Fibroblast of lung (primary cell): ENCODE measurements at regions not wholly inside any gene's neighbourhood (a gene's known extent, or its start where the extent isn't known, plus 50 kb on each side); places are given as distances from the start of the nearest gene placed in this dataset.
"Not testable (repeated sequence)": the region's sequence is repeated elsewhere in the genome, so short reads cannot be mapped to it uniquely, and the experiment has no call there.

ENCODE experiments used
- DNase-seq, 2 donors: peaks; one replicate each; pipeline versions ENCODE4 v3.0.0 to v3.0.0-alpha.2; 2010; ENCODE audit warnings: low read depth in 2 of 2
- H2AFZ ChIP-seq: 2 replicates; pipeline ENCODE4 v1.5.1; 2012; ENCODE audit warnings: low read length, control low read depth, inconsistent platforms
- H3K27ac ChIP-seq: 2 replicates; pipeline ENCODE4 v1.5.1; 2011; ENCODE audit warnings: low read length, control low read depth; ENCODE audit not compliant: insufficient read depth
- H3K27me3 ChIP-seq: 2 replicates; pipeline ENCODE4 v1.5.1; 2011; ENCODE audit warnings: mild to moderate bottlenecking, low read length; ENCODE audit not compliant: control insufficient read depth, insufficient read depth
- H3K36me3 ChIP-seq: 2 replicates; pipeline ENCODE4 v1.5.1; 2011; ENCODE audit warnings: low read length; ENCODE audit not compliant: control insufficient read depth, insufficient read depth
- H3K4me1 ChIP-seq: 2 replicates; pipeline ENCODE4 v1.5.1; 2011; ENCODE audit warnings: low read length; ENCODE audit not compliant: control insufficient read depth, insufficient read depth; ENCODE audit errors: extremely low read depth
- H3K4me2 ChIP-seq: 2 replicates; pipeline ENCODE4 v1.5.1; 2011; ENCODE audit warnings: low read length, control low read depth; ENCODE audit not compliant: insufficient read depth; ENCODE audit errors: extremely low read depth
- H3K4me3 ChIP-seq, 4 experiments: fragments of 200-600 bp in 1 of 4; sonication (generic) in 1 of 4; replicated peaks in 1 of 4; 2 replicates each; pipeline ENCODE4 v1.5.1; 2011 to 2016; ENCODE audit warnings: low read length in 4 of 4, low read depth in 3 of 4, mild to moderate bottlenecking in 3 of 4, control low read depth in 2 of 4, inconsistent platforms in 1 of 4, mixed read lengths in 1 of 4; ENCODE audit not compliant: insufficient read depth in 1 of 4; ENCODE audit errors: control extremely low read depth in 1 of 4
- H3K79me2 ChIP-seq: 2 replicates; pipeline ENCODE4 v1.5.1; 2012; ENCODE audit warnings: mild to moderate bottlenecking, low read length, inconsistent platforms; ENCODE audit not compliant: control insufficient read depth, insufficient read depth
- H3K9ac ChIP-seq: 2 replicates; pipeline ENCODE4 v1.5.1; 2011; ENCODE audit warnings: mild to moderate bottlenecking, low read length, control low read depth; ENCODE audit not compliant: insufficient read depth
- H3K9me3 ChIP-seq: 2 replicates; pipeline ENCODE4 v1.5.1; 2012; ENCODE audit warnings: low read depth, low read length; ENCODE audit not compliant: control insufficient read depth, insufficient read depth
- H4K20me1 ChIP-seq: 2 replicates; pipeline ENCODE4 v1.5.1; 2011; ENCODE audit warnings: low read length; ENCODE audit not compliant: control insufficient read depth, insufficient read depth; ENCODE audit errors: extremely low read depth

DNA sequence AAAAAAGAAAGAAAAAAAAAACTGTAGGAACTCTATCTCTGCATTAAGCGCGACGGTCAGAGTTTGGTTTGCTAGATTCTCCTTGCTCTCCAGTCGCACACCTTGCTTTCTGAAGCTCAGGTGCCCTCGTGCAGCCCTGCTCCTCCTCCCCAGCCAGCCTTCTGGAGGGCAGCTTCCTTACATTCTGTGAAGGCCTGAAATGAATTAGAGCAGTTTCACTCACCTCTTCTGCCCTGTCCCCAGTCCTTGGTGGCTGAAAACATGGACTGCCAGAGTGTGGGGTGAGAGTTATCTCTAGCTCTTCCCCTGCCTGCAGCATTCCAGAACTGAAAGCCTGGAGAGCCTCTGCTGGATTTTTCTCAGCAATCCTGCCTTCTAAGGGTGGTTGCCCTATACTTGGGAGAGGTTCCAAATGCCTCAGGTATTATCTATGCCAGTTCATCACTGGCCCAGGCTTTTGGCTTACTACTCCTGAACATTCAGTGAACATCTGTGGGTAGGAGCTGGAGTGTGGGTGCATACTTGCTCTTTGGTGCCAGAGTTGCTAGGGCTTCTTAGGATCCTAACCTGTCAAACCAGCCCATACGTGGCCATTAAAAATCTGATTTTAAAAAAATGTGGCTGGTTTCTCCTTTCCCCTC lies 89.5 kb downstream of the SYT15 start:
- not testable (repeated sequence) for H3K27me3 ChIP-seq, H3K79me2 ChIP-seq

DNA sequence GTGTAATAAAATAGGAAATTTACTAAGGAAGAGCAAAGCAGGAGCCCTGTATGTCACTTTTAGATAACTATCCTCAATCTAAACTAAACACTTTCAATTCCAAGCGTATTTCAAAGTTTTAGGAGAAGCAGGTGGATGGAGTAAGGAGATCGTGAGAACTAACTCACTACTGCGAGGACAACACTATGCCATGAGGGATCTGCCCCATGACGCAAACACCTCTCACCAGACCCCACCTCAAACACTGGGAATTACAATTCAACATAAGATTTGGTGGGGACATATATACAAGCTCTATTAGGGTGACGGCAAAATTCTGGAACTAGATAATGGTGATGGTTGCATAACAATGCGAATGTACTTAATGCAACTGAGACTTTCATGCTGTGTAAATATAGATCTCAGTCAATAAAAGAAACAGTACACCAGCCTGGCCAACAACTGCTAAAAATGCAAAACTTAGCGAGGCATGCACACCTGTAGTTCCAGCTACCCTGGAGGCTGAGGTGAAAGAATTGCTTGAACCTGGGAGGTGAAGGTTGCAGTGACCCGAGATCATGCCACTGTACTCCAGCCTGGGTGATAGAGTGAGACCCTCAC lies 99.0 kb downstream of the SYT15 start:
- H3K4me2 ChIP-seq, H3K4me1 ChIP-seq, H3K27me3 ChIP-seq, DNase-seq, H3K4me3 ChIP-seq, H3K9me3 ChIP-seq, H3K36me3 ChIP-seq, H2AFZ ChIP-seq, H4K20me1 ChIP-seq, H3K9ac ChIP-seq, H3K27ac ChIP-seq, H3K79me2 ChIP-seq: not testable (repeated sequence)

More for the DNA sequence above, 89.5 kb downstream of the SYT15 start:
- H4K20me1 ChIP-seq, H3K9ac ChIP-seq, DNase-seq, H3K4me1 ChIP-seq, H3K27ac ChIP-seq, H2AFZ ChIP-seq, H3K4me3 ChIP-seq, H3K9me3 ChIP-seq, H3K36me3 ChIP-seq, H3K4me2 ChIP-seq: not testable (repeated sequence)

DNA sequence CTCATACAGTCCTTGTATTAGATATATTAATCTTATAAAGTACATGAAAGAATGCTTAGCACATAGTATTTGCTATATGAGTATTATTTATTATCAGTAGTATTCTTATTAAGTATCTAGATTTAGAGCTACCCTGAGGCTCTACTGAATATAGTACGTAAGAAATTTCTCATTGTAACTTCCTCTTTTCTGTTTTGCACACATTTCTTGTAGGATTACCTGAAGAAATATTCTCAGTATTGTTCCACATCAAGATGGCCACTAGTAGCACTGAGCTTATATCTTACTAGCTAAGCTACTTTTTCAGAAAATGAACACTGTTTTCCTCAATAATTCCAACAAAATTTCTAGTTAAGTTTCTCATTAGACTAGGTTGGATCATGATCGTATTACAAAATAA lies 112.5 kb downstream of the SYT15 start:
- not testable (repeated sequence) for H3K4me3 ChIP-seq, H3K9ac ChIP-seq, H3K4me1 ChIP-seq, DNase-seq, H3K9me3 ChIP-seq, H3K27ac ChIP-seq, H3K27me3 ChIP-seq, H4K20me1 ChIP-seq, H3K4me2 ChIP-seq, H3K36me3 ChIP-seq, H3K79me2 ChIP-seq, H2AFZ ChIP-seq

GRCh38 chr10:46693218-46693617 lies 114.3 kb downstream of the SYT15 start:
- DNase-seq, H4K20me1 ChIP-seq, H3K36me3 ChIP-seq, H3K27me3 ChIP-seq, H3K4me3 ChIP-seq, H3K4me1 ChIP-seq, H3K27ac ChIP-seq, H3K4me2 ChIP-seq, H3K9ac ChIP-seq, H3K9me3 ChIP-seq, H2AFZ ChIP-seq, H3K79me2 ChIP-seq: not testable (repeated sequence)

- H3K4me1 ChIP-seq, H3K79me2 ChIP-seq, H3K9me3 ChIP-seq, H3K9ac ChIP-seq, H2AFZ ChIP-seq, H3K27ac ChIP-seq, H3K36me3 ChIP-seq, H3K4me2 ChIP-seq, H3K27me3 ChIP-seq, H3K4me3 ChIP-seq, H4K20me1 ChIP-seq, DNase-seq: not testable (repeated sequence)
Observed at GRCh38 chr10:46717264-46717663, 138.3 kb downstream of the SYT15 start.

DNA sequence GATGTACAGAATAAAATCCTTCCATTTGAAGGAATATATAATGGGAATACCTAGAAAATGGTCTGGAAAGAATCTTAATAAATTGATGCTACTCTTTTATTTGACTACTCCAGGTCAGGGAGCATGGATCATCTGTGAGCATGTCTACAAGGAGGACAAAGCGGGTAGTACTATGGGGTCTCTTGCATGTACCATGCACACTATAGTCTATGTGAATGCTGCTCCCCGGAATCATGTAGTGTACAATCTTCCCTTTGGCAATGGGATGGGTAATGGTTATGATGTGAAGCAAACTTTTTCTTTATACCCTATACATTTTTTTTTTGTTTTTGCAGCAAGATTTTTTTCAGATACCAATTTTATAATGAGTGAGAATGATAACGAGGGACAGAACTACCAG lies 139.1 kb downstream of the SYT15 start:
- not testable (repeated sequence) for H3K9ac ChIP-seq, H3K4me3 ChIP-seq, DNase-seq, H3K79me2 ChIP-seq, H3K4me1 ChIP-seq, H3K9me3 ChIP-seq, H3K4me2 ChIP-seq, H3K27ac ChIP-seq, H3K36me3 ChIP-seq, H4K20me1 ChIP-seq, H3K27me3 ChIP-seq, H2AFZ ChIP-seq
